ENCODE measurements at regions not wholly inside any gene's neighbourhood (a gene's known extent, or its start where the extent isn't known, plus 50 kb on each side); places are given as distances from the start of the nearest gene placed in this dataset.
A peak's percentile ranks its signal among the peaks of the same experiment; 100 is the strongest.

DNA sequence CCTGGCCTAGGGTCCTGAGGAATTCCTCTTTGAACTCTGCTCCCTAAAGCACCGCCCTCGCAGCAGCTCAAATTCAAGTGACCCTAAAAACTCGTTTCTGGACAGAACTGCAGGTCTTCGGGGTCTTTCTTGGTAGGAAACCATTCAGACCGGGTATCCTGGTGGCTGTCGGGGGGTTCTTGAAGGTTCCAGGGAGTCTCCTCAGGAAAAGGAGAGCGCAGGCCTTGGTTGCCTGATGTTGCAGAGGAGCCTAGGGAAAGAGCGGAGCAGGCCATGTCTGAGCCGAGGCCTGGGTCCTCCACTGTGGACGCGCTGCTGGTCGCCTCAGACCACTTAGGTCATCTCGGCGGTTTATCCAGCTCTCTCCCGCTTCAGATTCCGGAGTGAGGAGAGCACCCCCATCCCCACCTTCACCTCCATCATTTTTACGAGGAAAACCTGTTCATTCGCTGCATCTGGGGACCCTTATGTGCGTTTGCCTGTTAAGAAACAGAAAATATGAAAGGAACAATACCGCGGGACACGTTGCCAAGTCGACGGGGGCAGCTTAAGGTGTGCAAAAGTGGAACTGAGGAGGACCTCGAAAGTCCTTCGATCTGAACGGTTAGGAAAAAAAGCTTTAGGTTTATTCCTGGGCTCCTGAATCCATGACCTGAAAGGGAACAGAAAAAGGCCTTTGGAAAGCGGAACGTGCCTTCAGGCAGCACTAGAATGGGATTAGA is 299.4 kb downstream of the PARP8 start:
- no peak for DNase-seq (ENCODE audit: low read depth)
- no peaks in the 10 kb centered on the region for H3K36me3 ChIP-seq (ENCODE audit: control insufficient read depth, insufficient read depth, low read length, severe bottlenecking)
- no peak overlapping the region for H3K4me3 ChIP-seq (ENCODE audit: low read length)
- peaks cover 2% of the 10 kb centered on the region for H3K9me3 ChIP-seq (ENCODE audit: control insufficient read depth, low read length)
- H3K27me3 ChIP-seq (replicated peaks; ENCODE audit: control insufficient read depth, insufficient read depth, low read length): peaks cover 68% of the 10 kb centered on the region
- no peak overlapping the region for H3K9ac ChIP-seq (ENCODE audit: low read length)
- H3K4me1 ChIP-seq (ENCODE audit: control insufficient read depth, insufficient read depth, low read length): peaks cover 21% of the 10 kb centered on the region

DNA sequence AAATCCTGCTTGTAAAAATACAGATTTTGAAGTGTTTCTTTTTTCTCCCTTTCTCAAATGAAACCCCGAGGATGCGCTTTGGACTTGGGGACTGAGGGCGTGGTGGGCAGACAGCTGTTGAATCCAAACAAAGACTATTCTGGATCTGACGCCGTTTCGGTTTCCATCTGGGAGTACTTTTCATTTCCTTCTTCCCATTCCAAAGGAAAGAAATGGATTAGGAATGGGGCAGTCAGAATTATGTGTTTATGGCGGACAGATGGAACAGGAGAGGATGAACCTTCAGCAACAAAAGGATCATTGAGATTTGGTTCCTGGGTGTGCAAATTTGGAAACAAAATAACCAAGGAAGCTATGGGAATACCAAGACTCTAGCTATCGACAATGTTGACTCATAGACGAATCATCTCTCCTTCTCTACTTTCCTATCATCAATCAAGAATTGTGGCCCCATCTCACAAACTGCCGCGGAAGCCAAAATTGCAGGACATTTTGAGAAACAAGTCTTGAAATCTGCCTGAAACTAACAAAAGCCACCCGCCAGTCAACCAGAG is 300.6 kb downstream of the PARP8 start:
- H3K9ac ChIP-seq (ENCODE audit: low read length): no peak overlapping the region
- peaks cover 2% of the 10 kb centered on the region for H3K9me3 ChIP-seq (ENCODE audit: control insufficient read depth, low read length)
- DNase-seq (ENCODE audit: low read depth): no peak
- peaks cover 72% of the 10 kb centered on the region for H3K27me3 ChIP-seq (replicated peaks; ENCODE audit: control insufficient read depth, insufficient read depth, low read length)
- H3K4me3 ChIP-seq (ENCODE audit: low read length): peak overlapping the region; percentile 28
- no peaks in the 10 kb centered on the region for H3K36me3 ChIP-seq (ENCODE audit: control insufficient read depth, insufficient read depth, low read length, severe bottlenecking)
- peaks cover 21% of the 10 kb centered on the region for H3K4me1 ChIP-seq (ENCODE audit: control insufficient read depth, insufficient read depth, low read length)

DNA sequence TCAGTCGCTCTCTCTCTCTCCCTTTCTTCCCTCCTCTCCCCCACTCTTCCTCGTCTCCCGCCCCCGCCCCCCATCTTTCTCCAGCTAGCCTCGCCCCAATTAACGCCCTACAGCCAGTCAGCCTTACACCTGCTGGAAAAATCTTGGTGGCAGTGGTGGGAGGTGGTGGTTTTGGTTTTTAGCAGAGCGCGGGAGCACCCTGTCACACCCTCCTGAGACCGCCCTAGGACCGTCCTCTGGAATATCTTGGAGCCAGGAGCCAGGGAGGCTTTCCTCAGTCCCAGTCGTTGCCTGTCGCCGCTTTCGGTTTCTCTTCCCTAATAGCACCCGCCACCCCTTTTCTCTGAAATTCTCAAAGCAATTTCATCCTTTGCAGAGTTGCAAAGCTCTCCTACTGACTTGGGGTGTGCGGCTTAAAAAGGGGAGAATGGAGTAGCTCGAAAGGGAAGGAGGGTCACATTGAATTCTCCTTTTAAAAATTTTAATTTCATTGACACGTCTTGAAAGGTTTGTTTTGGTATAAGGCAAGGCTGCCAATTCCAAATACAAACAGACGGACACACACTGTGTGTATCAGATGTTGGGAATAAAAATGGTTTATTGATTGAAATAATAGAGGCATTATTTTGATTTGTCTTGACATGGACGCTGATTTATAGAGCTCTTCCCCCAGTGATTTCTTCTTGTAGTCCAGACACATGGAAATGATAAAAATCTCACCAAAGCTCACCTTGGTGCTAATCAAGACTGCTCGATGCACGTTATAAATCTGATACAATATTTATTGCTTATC is 301.3 kb downstream of the PARP8 start:
- DNase-seq (ENCODE audit: low read depth): peak; percentile 7
- Histone ChIP-seq H3K4me1 (ENCODE audit: control insufficient read depth, insufficient read depth, low read length) (peaks cover 21% of the 10 kb centered on the region), H3K36me3 (ENCODE audit: control insufficient read depth, insufficient read depth, low read length, severe bottlenecking) (no peaks in the 10 kb centered on the region), H3K9me3 (ENCODE audit: control insufficient read depth, low read length) (peaks cover 2% of the 10 kb centered on the region), H3K4me3 (ENCODE audit: low read length) (peak overlapping the region; percentile 28), H3K9ac (ENCODE audit: low read length) (no peak overlapping the region), H3K27me3 (replicated peaks; ENCODE audit: control insufficient read depth, insufficient read depth, low read length) (peaks cover 72% of the 10 kb centered on the region)

DNA sequence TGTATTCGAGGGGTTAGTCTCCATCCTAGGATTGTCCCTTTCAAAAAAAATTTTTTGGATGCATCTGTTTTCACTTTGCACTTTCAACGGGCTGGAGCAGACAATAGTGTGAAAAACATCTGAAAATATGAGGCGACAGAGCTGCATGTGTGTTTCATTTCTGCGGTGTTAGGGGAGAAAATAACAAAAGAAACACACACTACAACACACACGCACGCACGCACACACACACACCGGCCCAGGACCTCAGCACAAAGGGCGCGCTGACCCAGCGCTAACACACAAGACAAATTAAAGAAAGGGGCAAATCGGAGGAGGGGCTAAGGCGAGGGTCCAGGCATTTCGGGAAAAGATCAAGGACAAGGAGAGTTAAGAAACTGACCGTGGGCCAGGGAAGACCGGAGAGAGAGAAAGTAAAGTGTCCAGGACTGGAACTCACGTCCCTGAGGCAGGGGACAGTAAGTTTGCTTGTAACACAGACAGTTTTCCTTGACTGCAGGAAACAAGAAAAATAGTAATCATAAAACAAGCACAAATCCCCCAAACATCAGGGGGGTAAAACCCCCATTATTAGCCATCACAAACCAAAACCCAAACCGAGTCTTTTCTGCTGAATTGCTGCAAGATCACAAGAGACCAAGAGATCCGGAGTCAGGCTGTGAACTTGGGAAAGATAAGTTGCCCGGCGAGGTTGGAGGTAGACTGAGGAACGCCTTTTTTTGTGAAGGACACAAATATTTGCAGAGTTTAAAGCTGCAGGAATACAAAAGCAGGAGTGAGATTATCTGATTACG is 302.1 kb downstream of the PARP8 start:
- no peak overlapping the region for H3K9ac ChIP-seq (ENCODE audit: low read length)
- peaks cover 2% of the 10 kb centered on the region for H3K9me3 ChIP-seq (ENCODE audit: control insufficient read depth, low read length)
- H3K36me3 ChIP-seq (ENCODE audit: control insufficient read depth, insufficient read depth, low read length, severe bottlenecking): no peaks in the 10 kb centered on the region
- H3K27me3 ChIP-seq (replicated peaks; ENCODE audit: control insufficient read depth, insufficient read depth, low read length): peaks cover 72% of the 10 kb centered on the region
- peaks cover 15% of the 10 kb centered on the region for H3K4me1 ChIP-seq (ENCODE audit: control insufficient read depth, insufficient read depth, low read length)
- H3K4me3 ChIP-seq (ENCODE audit: low read length): peak overlapping the region; percentile 50
- DNase-seq (ENCODE audit: low read depth): no peak

DNA sequence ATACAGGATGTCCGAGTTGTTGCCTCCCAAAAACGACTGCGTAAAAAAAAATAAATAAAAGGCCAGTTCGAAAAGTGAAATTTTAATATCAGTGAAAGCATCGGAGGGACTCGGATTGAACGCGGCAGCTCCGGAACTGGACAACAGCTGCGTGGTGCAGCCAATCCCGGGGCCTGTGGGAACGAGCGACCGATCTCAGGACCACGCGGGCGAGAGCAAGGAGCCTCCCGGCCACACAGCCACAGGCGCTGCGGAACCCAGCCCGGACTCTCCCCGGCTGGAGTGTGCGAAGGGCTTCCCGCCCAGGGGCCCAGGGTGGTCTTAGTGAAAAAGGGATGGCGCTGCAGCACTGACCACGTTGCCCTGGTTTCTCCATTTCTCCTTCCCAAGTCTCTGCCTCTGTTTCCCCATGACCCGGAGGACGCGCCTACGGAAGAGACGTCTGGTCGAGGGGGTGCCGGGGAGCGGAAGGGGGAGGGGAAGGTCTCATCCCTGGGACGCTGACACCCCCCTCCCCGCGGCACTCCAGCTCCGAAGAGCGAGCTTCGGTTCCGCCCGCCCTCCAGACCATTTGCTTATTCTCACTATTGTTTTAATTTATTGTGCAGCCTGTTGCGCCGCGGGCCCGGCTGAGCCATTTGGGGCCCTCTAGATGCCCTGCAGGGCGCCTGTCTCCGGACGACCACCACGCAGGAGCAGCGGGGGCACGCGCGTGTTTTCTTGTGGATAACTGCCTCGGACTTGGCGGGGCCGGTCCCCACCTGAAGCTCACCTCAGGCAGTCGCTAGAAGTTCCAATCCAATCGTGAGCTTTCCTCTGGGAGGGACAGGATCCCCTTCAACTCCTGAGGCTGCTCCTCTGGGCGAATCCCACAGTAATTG is 303.0 kb downstream of the PARP8 start:
- peaks cover 2% of the 10 kb centered on the region for H3K9me3 ChIP-seq (ENCODE audit: control insufficient read depth, low read length)
- H3K4me3 ChIP-seq (ENCODE audit: low read length): peak overlapping the region; percentile 50
- peaks cover 66% of the 10 kb centered on the region for H3K27me3 ChIP-seq (replicated peaks; ENCODE audit: control insufficient read depth, insufficient read depth, low read length)
- peaks cover 14% of the 10 kb centered on the region for H3K4me1 ChIP-seq (ENCODE audit: control insufficient read depth, insufficient read depth, low read length)
- no peaks in the 10 kb centered on the region for H3K36me3 ChIP-seq (ENCODE audit: control insufficient read depth, insufficient read depth, low read length, severe bottlenecking)
- no peak overlapping the region for H3K9ac ChIP-seq (ENCODE audit: low read length)
- no peak for DNase-seq (ENCODE audit: low read depth)

DNA sequence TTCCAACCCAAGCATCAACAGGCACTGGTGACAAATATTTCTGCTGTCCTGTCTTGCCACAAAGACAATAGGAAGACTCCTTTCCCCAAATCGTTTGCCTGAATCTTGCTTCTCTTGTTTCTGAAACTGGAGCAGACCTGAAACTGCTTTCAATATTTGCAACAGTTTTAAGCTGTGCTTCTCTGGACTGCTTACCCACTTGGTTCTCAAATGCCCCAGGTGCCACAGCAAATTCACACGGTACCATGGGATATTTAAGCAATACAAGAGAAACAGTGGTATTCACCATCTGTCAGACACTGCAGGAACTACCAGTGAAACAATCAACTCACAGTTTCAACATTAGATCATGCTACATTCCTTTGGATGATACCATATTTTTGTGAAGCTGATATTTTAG is 309.4 kb downstream of the PARP8 start:
- Histone ChIP-seq H3K4me3 (ENCODE audit: low read length) (no peak overlapping the region), H3K9ac (ENCODE audit: low read length) (no peak overlapping the region), H3K27me3 (replicated peaks; ENCODE audit: control insufficient read depth, insufficient read depth, low read length) (peaks cover 15% of the 10 kb centered on the region), H3K9me3 (ENCODE audit: control insufficient read depth, low read length) (no peaks in the 10 kb centered on the region), H3K4me1 (ENCODE audit: control insufficient read depth, insufficient read depth, low read length) (no peaks in the 10 kb centered on the region), H3K36me3 (ENCODE audit: control insufficient read depth, insufficient read depth, low read length, severe bottlenecking) (no peaks in the 10 kb centered on the region)
- no peak for DNase-seq (ENCODE audit: low read depth)

DNA sequence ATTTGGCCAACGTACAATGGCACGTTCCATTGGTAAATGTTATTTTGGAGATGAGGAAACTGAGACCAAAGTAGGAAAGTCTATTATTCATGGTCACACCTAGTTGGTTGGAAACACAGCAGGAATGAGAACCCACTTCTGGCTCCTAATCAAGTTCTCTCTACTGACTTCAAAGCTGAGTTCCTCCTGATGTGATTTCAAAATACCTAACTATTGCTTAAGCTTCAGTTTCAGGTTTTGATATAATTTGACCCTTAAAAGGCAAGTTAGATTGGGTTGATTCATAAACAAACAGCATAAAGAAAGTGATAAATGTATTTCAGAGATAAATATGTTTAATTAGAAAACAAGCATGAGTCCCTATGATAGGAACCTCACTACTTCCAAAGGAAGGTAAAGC is 312.5 kb downstream of the PARP8 start:
- Histone ChIP-seq H3K27me3 (replicated peaks; ENCODE audit: control insufficient read depth, insufficient read depth, low read length) (peaks cover 11% of the 10 kb centered on the region), H3K4me1 (ENCODE audit: control insufficient read depth, insufficient read depth, low read length) (no peaks in the 10 kb centered on the region), H3K9ac (ENCODE audit: low read length) (no peak overlapping the region), H3K36me3 (ENCODE audit: control insufficient read depth, insufficient read depth, low read length, severe bottlenecking) (no peaks in the 10 kb centered on the region), H3K4me3 (ENCODE audit: low read length) (no peak overlapping the region), H3K9me3 (ENCODE audit: control insufficient read depth, low read length) (peaks cover 3% of the 10 kb centered on the region)
- DNase-seq (ENCODE audit: low read depth): no peak

DNA sequence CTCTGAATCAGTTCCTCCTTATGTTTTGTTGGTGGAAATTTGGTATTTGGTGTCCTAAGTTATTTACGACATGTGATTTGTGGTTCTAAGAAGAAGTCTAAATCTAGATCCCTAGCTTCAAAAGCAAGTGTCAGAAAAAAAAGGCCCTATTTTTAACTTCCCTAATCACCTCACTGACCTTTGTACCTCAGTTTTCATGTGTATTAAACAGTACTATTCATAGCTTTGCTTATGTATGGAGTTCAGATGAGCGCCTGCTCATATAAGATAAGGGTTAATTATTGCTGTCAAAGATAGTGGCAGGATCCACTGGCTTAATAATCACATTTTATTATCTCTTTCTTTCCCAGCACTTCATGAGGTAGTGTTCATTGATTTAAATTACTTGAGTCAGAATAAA is 318.2 kb downstream of the PARP8 start:
- no peaks in the 10 kb centered on the region for H3K4me1 ChIP-seq (ENCODE audit: control insufficient read depth, insufficient read depth, low read length)
- peaks cover 3% of the 10 kb centered on the region for H3K9me3 ChIP-seq (ENCODE audit: control insufficient read depth, low read length)
- H3K36me3 ChIP-seq (ENCODE audit: control insufficient read depth, insufficient read depth, low read length, severe bottlenecking): no peaks in the 10 kb centered on the region
- no peak for DNase-seq (ENCODE audit: low read depth)
- H3K9ac ChIP-seq (ENCODE audit: low read length): no peak overlapping the region
- H3K4me3 ChIP-seq (ENCODE audit: low read length): no peak overlapping the region
- no peaks in the 10 kb centered on the region for H3K27me3 ChIP-seq (replicated peaks; ENCODE audit: control insufficient read depth, insufficient read depth, low read length)

DNA sequence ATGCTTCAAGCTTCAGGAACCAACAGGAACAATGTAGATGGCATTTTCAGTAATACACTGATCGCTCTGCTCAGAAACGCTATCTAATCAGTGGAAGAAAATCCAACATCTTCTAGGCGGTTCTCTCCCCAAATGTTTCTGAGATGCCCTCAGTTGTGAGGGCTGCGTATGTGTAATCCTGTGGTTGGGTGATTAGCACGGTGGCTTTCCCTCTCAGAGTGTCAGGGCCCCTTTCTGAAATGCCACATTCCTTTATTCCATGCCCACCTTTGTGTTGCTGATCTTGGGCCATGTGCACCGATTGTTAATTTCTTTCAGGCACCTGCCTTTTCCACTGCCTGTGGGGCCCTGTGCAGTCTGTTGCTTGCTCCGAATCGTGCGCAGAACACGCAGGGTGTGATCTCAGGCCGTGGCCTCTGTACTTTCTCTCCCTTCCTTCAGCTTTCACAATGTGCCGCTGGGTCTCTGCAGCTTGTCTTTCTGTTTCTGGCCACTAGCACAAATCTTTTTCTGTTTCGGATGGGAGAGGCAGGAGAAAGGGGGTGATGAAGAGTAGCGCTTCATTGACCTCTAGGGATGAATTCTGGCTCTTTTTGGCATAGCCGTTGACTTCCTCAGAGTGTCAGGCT is 324.0 kb downstream of the PARP8 start:
- no peak for DNase-seq (ENCODE audit: low read depth)
- no peak overlapping the region for H3K4me3 ChIP-seq (ENCODE audit: low read length)

DNA sequence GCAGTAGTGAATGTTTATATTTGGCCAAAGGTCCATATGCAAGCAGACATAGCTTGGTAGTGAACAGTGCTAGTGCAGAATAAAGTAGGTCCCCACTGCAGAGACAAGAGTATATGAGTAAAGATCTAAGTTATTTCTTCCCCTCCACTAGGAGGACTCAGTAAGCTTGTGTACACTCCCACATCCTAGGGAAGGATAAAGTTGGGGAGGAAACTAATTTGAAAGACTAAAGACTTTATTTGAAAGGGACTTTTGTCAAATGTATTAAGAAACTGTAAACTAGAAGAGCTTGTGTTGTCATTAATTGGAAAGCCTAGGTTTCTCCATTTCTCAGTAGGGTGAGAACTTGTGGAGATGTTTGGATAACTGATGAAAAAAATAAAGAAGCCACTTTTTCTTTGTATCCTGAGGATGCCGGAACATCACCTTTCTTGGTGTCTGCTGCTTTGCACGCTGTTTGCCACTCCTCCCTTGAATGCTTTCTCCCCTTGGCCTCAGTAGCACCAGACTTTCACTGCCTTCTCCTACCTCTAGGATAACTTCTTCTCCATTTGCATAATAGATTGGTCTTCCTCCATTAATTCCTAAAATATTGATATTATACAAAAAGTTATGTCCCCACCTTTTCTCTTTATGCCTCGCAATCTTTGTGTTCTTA is 329.0 kb downstream of the PARP8 start:
- DNase-seq (ENCODE audit: low read depth): no peak
- no peak overlapping the region for H3K9ac ChIP-seq (ENCODE audit: low read length)
- H3K27me3 ChIP-seq (replicated peaks; ENCODE audit: control insufficient read depth, insufficient read depth, low read length): no peaks in the 10 kb centered on the region
- no peaks in the 10 kb centered on the region for H3K9me3 ChIP-seq (ENCODE audit: control insufficient read depth, low read length)
- H3K36me3 ChIP-seq (ENCODE audit: control insufficient read depth, insufficient read depth, low read length, severe bottlenecking): no peaks in the 10 kb centered on the region
- H3K4me3 ChIP-seq (ENCODE audit: low read length): no peak overlapping the region
- no peaks in the 10 kb centered on the region for H3K4me1 ChIP-seq (ENCODE audit: control insufficient read depth, insufficient read depth, low read length)

More for the DNA sequence above, 324.0 kb downstream of the PARP8 start:
- no peaks in the 10 kb centered on the region for H3K27me3 ChIP-seq (replicated peaks; ENCODE audit: control insufficient read depth, insufficient read depth, low read length)
- H3K36me3 ChIP-seq (ENCODE audit: control insufficient read depth, insufficient read depth, low read length, severe bottlenecking): no peaks in the 10 kb centered on the region
- H3K4me1 ChIP-seq (ENCODE audit: control insufficient read depth, insufficient read depth, low read length): no peaks in the 10 kb centered on the region
- H3K9me3 ChIP-seq (ENCODE audit: control insufficient read depth, low read length): no peaks in the 10 kb centered on the region
- H3K9ac ChIP-seq (ENCODE audit: low read length): no peak overlapping the region
